Activated CD4-positive, alpha-beta T cell treated with anti-CD3 and anti-CD28 coated beads for 36 hours (primary cell): ENCODE measurements at regions not wholly inside any gene's neighbourhood (a gene's known extent, or its start where the extent isn't known, plus 50 kb on each side); places are given as distances from the start of the nearest gene placed in this dataset.
"Not testable (repeated sequence)": the region's sequence is repeated elsewhere in the genome, so short reads cannot be mapped to it uniquely, and the experiment has no call there.

Source experiments
- ATAC-seq: fragments of 200-7000 bp; cut with Tn5 transposase; one replicate; pipeline ENCODE4 v1.10.0; 2021; ENCODE audit warnings: mild to moderate bottlenecking, moderate library complexity
- CTCF ChIA-PET: fragments of 350-600 bp; sonication (Branson Sonifier 250); formaldehyde crosslinking; loops from one replicate; lab custom pipeline; 2021; ENCODE audit warnings: antibody characterized with exemption; lab: Charles Lee
- POLR2A ChIA-PET: fragments of 350-600 bp; sonication (Branson Sonifier 250); formaldehyde crosslinking; loops from one replicate; lab custom pipeline; 2021; ENCODE audit warnings: antibody characterized with exemption, inconsistent platforms; lab: Charles Lee
- DNase-seq: peaks from one replicate; pipeline ENCODE4 v3.0.0-alpha.2; 2020
- H3K27ac Mint-ChIP-seq: one replicate; pipeline ENCODE4 v1.8.0; 2021; ENCODE audit warnings: mixed read lengths
- H3K27me3 Mint-ChIP-seq: one replicate; pipeline ENCODE4 v1.8.0; 2021; ENCODE audit warnings: mixed read lengths
- H3K36me3 Mint-ChIP-seq: one replicate; pipeline ENCODE4 v1.8.0; 2021; ENCODE audit warnings: low read depth, mixed read lengths
- H3K4me1 Mint-ChIP-seq: one replicate; pipeline ENCODE4 v1.8.0; 2021; ENCODE audit warnings: mixed read lengths
- H3K4me3 Mint-ChIP-seq: one replicate; pipeline ENCODE4 v1.8.0; 2021; ENCODE audit warnings: mild to moderate bottlenecking, moderate library complexity, mixed read lengths
- H3K9me3 Mint-ChIP-seq: one replicate; pipeline ENCODE4 v1.8.0; 2021; ENCODE audit warnings: low read depth, mixed read lengths
- intact Hi-C, 2 experiments: fragments of 100-400 bp; cut with DNase I in 1 of 2; cut with micrococcal nuclease in 1 of 2; formaldehyde crosslinking; loops; one replicate each; pipeline versions ENCODE4 v1.14.2 to v1.15.1; 2022 to 2024; cut with DNase I, micrococcal nuclease

GRCh38 chr15:81897057-81897677, 148.7 kb downstream of the MEX3B start:
- ChIA-PET POLR2A (no interaction called here), CTCF (interaction anchor here (0.7 kb wide), 1 partner anchor 343 kb away, joined by 3 read pairs; no protein-coding TSS in a partner anchor)
- Mint-ChIP-seq H3K27ac (no peak overlapping the region), H3K9me3 (no peaks in the 10 kb centered on the region), H3K36me3 (no peaks in the 10 kb centered on the region), H3K27me3 (peaks cover 3% of the 10 kb centered on the region), H3K4me3 (no peak overlapping the region), H3K4me1 (no peaks in the 10 kb centered on the region)
- intact Hi-C loops: no loop called here
- no peak for DNase-seq
- no peak for ATAC-seq

- Mint-ChIP-seq H3K4me1 (no peaks in the 10 kb centered on the region), H3K4me3 (no peak overlapping the region), H3K27ac (no peak overlapping the region), H3K9me3 (no peaks in the 10 kb centered on the region), H3K36me3 (no peaks in the 10 kb centered on the region), H3K27me3 (peaks cover 3% of the 10 kb centered on the region)
- POLR2A ChIA-PET: no interaction called here
- DNase-seq (no peak), ATAC-seq (no peak)
- intact Hi-C loops: no loop called here
- CTCF ChIA-PET: no interaction called here
These were observed 149.5 kb downstream of the MEX3B start for GRCh38 chr15:81896356-81896755.

- H3K4me3 Mint-ChIP-seq: no peak overlapping the region
- no peaks in the 10 kb centered on the region for H3K9me3 Mint-ChIP-seq
- H3K36me3 Mint-ChIP-seq: no peaks in the 10 kb centered on the region
- H3K27me3 Mint-ChIP-seq: peaks cover 3% of the 10 kb centered on the region
- no peak overlapping the region for H3K27ac Mint-ChIP-seq
- DNase-seq (no peak), ATAC-seq (no peak)
- intact Hi-C loops: no loop called here
- CTCF ChIA-PET: no interaction called here
- POLR2A ChIA-PET: no interaction called here
- H3K4me1 Mint-ChIP-seq: no peaks in the 10 kb centered on the region
These were observed 150.1 kb downstream of the MEX3B start for GRCh38 chr15:81895723-81896122.

GRCh38 chr15:81894061-81894460, 151.8 kb downstream of the MEX3B start:
- ATAC-seq (no peak), DNase-seq (no peak)
- Mint-ChIP-seq H3K4me3 (no peak overlapping the region), H3K36me3 (no peaks in the 10 kb centered on the region), H3K9me3 (no peaks in the 10 kb centered on the region), H3K4me1 (no peaks in the 10 kb centered on the region), H3K27ac (no peak overlapping the region), H3K27me3 (peaks cover 2% of the 10 kb centered on the region)
- intact Hi-C loops: no loop called here
- ChIA-PET CTCF (no interaction called here), POLR2A (no interaction called here)

GRCh38 chr15:81893182-81893835, 152.5 kb downstream of the MEX3B start:
- POLR2A ChIA-PET: no interaction called here
- ATAC-seq: no peak
- H3K4me3 Mint-ChIP-seq: no peak overlapping the region
- no peaks in the 10 kb centered on the region for H3K36me3 Mint-ChIP-seq
- H3K27me3 Mint-ChIP-seq: peaks cover 2% of the 10 kb centered on the region
- intact Hi-C loops: no loop called here
- CTCF ChIA-PET: interaction anchor here (0.5 kb wide), 1 partner anchor 1410 kb away, joined by 3 read pairs; no protein-coding TSS in a partner anchor
- H3K4me1 Mint-ChIP-seq: no peaks in the 10 kb centered on the region
- no peak overlapping the region for H3K27ac Mint-ChIP-seq
- no peak for DNase-seq
- H3K9me3 Mint-ChIP-seq: no peaks in the 10 kb centered on the region

- Mint-ChIP-seq H3K4me1 (no peaks in the 10 kb centered on the region), H3K36me3 (no peaks in the 10 kb centered on the region), H3K27me3 (peaks cover 2% of the 10 kb centered on the region), H3K4me3 (no peak overlapping the region), H3K27ac (no peak overlapping the region), H3K9me3 (no peaks in the 10 kb centered on the region)
- DNase-seq (no peak), ATAC-seq (no peak)
- intact Hi-C loops: no loop called here
- CTCF ChIA-PET: no interaction called here
- POLR2A ChIA-PET: no interaction called here
These were observed 155.3 kb downstream of the MEX3B start for GRCh38 chr15:81890496-81890895.

GRCh38 chr15:81889485-81889881, 156.3 kb downstream of the MEX3B start:
- ChIA-PET POLR2A (no interaction called here), CTCF (no interaction called here)
- Mint-ChIP-seq H3K4me3 (no peak overlapping the region), H3K27me3 (peaks cover 2% of the 10 kb centered on the region), H3K9me3 (no peaks in the 10 kb centered on the region), H3K36me3 (no peaks in the 10 kb centered on the region), H3K27ac (no peak overlapping the region), H3K4me1 (no peaks in the 10 kb centered on the region)
- ATAC-seq (no peak), DNase-seq (no peak)
- intact Hi-C loops: loop anchor here in 1 of 2 experiments (10.0 kb wide), 1 partner anchor 55 kb away; no protein-coding TSS in a partner anchor

GRCh38 chr15:81888748-81889484, 156.9 kb downstream of the MEX3B start:
- ATAC-seq (no peak), DNase-seq (no peak)
- POLR2A ChIA-PET: no interaction called here
- intact Hi-C loops: loop anchor here in 1 of 2 experiments (10.0 kb wide), 1 partner anchor 56 kb away; no protein-coding TSS in a partner anchor
- peaks cover 2% of the 10 kb centered on the region for H3K27me3 Mint-ChIP-seq
- no peak overlapping the region for H3K4me3 Mint-ChIP-seq
- CTCF ChIA-PET: no interaction called here
- H3K4me1 Mint-ChIP-seq: no peaks in the 10 kb centered on the region
- H3K9me3 Mint-ChIP-seq: no peaks in the 10 kb centered on the region
- no peak overlapping the region for H3K27ac Mint-ChIP-seq
- no peaks in the 10 kb centered on the region for H3K36me3 Mint-ChIP-seq

- POLR2A ChIA-PET: no interaction called here
- Mint-ChIP-seq H3K36me3 (no peaks in the 10 kb centered on the region), H3K27ac (no peak overlapping the region), H3K27me3 (peaks cover 2% of the 10 kb centered on the region), H3K4me3 (no peak overlapping the region), H3K4me1 (no peaks in the 10 kb centered on the region), H3K9me3 (no peaks in the 10 kb centered on the region)
- CTCF ChIA-PET: no interaction called here
- intact Hi-C loops: loop anchor here in 1 of 2 experiments (10.0 kb wide), 1 partner anchor 57 kb away; no protein-coding TSS in a partner anchor
- ATAC-seq (no peak), DNase-seq (no peak)
These were observed 157.9 kb downstream of the MEX3B start for GRCh38 chr15:81887912-81888311.

- H3K36me3 Mint-ChIP-seq, H3K9me3 Mint-ChIP-seq, H3K27me3 Mint-ChIP-seq, H3K4me3 Mint-ChIP-seq, ATAC-seq, CTCF ChIA-PET, POLR2A ChIA-PET, H3K27ac Mint-ChIP-seq, DNase-seq, H3K4me1 Mint-ChIP-seq: not testable (repeated sequence)
- intact Hi-C loops: loop anchor here in 1 of 2 experiments (10.0 kb wide), 1 partner anchor 58 kb away; no protein-coding TSS in a partner anchor
These were observed 158.6 kb downstream of the MEX3B start for GRCh38 chr15:81887188-81887587.

GRCh38 chr15:81886591-81886990, 159.2 kb downstream of the MEX3B start:
- Mint-ChIP-seq H3K9me3 (no peaks in the 10 kb centered on the region), H3K36me3 (no peaks in the 10 kb centered on the region), H3K27me3 (no peaks in the 10 kb centered on the region), H3K4me1 (no peaks in the 10 kb centered on the region), H3K27ac (no peak overlapping the region), H3K4me3 (no peak overlapping the region)
- CTCF ChIA-PET: interaction anchor here (0.6 kb wide), 1 partner anchor 68 kb away, joined by 3 read pairs; no protein-coding TSS in a partner anchor
- DNase-seq (no peak), ATAC-seq (no peak)
- intact Hi-C loops: loop anchor here in 1 of 2 experiments (10.0 kb wide), 1 partner anchor 58 kb away; no protein-coding TSS in a partner anchor
- POLR2A ChIA-PET: no interaction called here
